GM18951 (cell line): ENCODE measurements at regions not wholly inside any gene's neighbourhood (a gene's known extent, or its start where the extent isn't known, plus 50 kb on each side); places are given as distances from the start of the nearest gene placed in this dataset.
"Not testable (repeated sequence)": the region's sequence is repeated elsewhere in the genome, so short reads cannot be mapped to it uniquely, and the experiment has no call there.

Source experiments
- POLR2A ChIP-seq: IDR thresholded peaks from 4 replicates; pipeline ENCODE4 v1.6.1; 2011; ENCODE audit warnings: mild to moderate bottlenecking; ENCODE audit not compliant: insufficient read length, insufficient read depth; ENCODE audit errors: extremely low read depth
- in situ Hi-C: fragments of 300-500 bp; cut with MboI; formaldehyde crosslinking; loops from one replicate; pipeline ENCODE4 v1.12.0; 2022; ENCODE audit warnings: low sequenced_read_pairs, mixed read lengths, inconsistent platforms; ENCODE audit not compliant: unreplicated experiment

- in situ Hi-C loops = no loop called here
- no peak for TF ChIP-seq POLR2A
These were observed 789.1 kb downstream of the TMEM121 start for GRCh38 chr14:106315436-106315835.

- no peak for TF ChIP-seq POLR2A
- in situ Hi-C loops = no loop called here
These were observed 791.2 kb downstream of the TMEM121 start for GRCh38 chr14:106317593-106317992.

GRCh38 chr14:106318700-106319099, 792.3 kb downstream of the TMEM121 start:
- TF ChIP-seq POLR2A = no peak
- in situ Hi-C loops = no loop called here

- in situ Hi-C loops = not testable (repeated sequence)
These were observed 797.6 kb downstream of the TMEM121 start for GRCh38 chr14:106323970-106324369.

- in situ Hi-C loops = no loop called here
- TF ChIP-seq POLR2A = no peak
These were observed 800.9 kb downstream of the TMEM121 start for GRCh38 chr14:106327234-106327633.

- in situ Hi-C loops = not testable (repeated sequence)
These were observed 801.4 kb downstream of the TMEM121 start for GRCh38 chr14:106327702-106328353.

GRCh38 chr14:106329243-106329642, 802.9 kb downstream of the TMEM121 start:
- in situ Hi-C loops = not testable (repeated sequence)

- in situ Hi-C loops = not testable (repeated sequence)
These were observed 803.8 kb downstream of the TMEM121 start for GRCh38 chr14:106329987-106330774.

GRCh38 chr14:106334428-106335109, 808.2 kb downstream of the TMEM121 start:
- in situ Hi-C loops = not testable (repeated sequence)

- in situ Hi-C loops = not testable (repeated sequence)
These were observed 808.7 kb downstream of the TMEM121 start for GRCh38 chr14:106335110-106335429.

- in situ Hi-C loops = not testable (repeated sequence)
These were observed 812.4 kb downstream of the TMEM121 start for GRCh38 chr14:106338775-106339174.

- in situ Hi-C loops = not testable (repeated sequence)
These were observed 814.3 kb downstream of the TMEM121 start for GRCh38 chr14:106340658-106341057.

GRCh38 chr14:106341161-106341560, 814.8 kb downstream of the TMEM121 start:
- in situ Hi-C loops = not testable (repeated sequence)

- in situ Hi-C loops = no loop called here
- TF ChIP-seq POLR2A = no peak
These were observed 817.2 kb downstream of the TMEM121 start for GRCh38 chr14:106343626-106344025.

- in situ Hi-C loops = not testable (repeated sequence)
These were observed 817.8 kb downstream of the TMEM121 start for GRCh38 chr14:106344065-106344614.

GRCh38 chr14:106344791-106345479, 818.6 kb downstream of the TMEM121 start:
- in situ Hi-C loops = not testable (repeated sequence)
